Stimulated activated CD8-positive, alpha-beta memory T cell treated with anti-CD3 and anti-CD28 coated beads, Interleukin-2, amount 100 ng/mL, for 1 hour (primary cell): ENCODE measurements at regions not wholly inside any gene's neighbourhood (a gene's known extent, or its start where the extent isn't known, plus 50 kb on each side); places are given as distances from the start of the nearest gene placed in this dataset.

Experiments
- DNase-seq, 2 donors: peaks; one replicate each; pipeline ENCODE4 v3.0.0-alpha.2; 2020; ENCODE audit warnings: low read depth in 2 of 2

DNA sequence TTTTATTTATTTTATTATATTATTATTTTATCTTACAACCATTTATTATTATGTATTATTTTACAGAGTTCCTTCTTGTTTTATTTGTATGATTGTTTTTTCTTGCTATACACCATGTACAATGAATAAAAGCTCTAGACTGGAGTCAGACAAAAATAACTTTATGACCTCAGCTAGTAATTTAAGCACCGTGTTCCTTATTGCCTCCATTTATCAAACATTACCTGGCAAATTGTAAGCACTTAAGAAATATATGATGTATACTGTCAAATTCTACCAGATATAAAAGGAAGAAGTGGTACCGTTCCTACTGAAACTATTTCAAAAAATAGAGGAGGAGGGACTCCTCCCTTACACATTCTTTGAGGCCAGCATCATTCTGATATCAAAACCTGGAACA is 326.9 kb upstream of the NECTIN3 start:
- no peak for DNase-seq

DNA sequence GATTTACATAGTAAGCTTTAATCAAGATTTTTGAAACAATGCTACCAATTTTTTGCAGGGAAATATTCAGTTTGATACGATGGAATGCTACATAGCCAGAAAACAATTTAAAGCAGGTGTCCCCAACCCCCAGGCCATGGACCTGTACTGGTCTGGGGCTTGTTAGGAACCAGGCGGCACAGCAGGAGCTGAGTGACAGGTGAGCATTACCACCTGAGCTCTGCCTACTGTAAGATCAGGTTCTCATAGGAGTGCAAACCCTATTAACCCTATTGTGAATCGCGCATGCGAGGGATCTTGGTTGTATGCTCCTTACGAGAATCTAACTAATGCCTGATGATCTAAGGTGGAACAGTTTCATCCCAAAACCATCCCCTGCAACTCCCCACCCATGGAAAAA is 322.6 kb upstream of the NECTIN3 start:
- DNase-seq, result no peak

DNA sequence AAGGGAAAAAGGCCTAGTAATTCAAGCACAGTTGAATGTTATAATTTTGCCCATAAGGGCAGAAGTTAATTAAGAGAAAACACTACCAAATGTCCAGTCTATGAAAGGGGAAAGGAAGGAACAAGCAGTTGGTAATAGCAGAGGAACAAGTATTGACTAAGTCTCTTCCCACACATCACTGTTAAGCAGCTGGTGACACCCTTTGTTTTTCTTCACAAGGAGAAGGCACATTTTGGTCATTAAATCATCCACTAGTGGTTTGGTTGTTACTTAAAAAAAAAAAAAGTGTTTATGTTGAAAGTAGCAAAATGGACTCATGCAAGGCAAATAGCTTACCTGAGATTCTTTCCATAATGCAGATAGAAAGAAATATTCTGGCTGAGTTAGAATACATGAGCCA is 321.4 kb upstream of the NECTIN3 start:
- DNase-seq, result no peak

DNA sequence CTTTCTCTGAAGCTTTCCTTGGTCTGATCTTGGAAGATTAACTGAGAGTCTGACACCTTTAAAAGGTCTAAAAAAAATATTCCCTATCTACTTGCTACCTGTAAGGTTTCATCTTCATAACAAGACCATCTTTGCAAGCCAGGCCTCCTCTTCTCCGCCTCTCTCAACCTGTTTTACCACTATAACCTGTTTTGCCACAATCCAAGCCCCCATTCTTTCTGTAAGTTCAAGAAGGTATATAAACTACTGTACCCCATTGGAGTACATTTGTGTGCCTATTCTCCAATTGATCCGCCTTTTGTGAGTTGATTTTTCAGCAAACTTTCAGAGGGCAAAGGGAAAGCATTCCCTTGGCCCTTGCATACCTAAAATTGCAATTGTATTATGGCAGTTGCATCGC is 319.3 kb upstream of the NECTIN3 start:
- no peak for DNase-seq

- DNase-seq, result no peak
These were observed 318.1 kb upstream of the NECTIN3 start for GRCh38 chr3:110753516-110753915.

DNA sequence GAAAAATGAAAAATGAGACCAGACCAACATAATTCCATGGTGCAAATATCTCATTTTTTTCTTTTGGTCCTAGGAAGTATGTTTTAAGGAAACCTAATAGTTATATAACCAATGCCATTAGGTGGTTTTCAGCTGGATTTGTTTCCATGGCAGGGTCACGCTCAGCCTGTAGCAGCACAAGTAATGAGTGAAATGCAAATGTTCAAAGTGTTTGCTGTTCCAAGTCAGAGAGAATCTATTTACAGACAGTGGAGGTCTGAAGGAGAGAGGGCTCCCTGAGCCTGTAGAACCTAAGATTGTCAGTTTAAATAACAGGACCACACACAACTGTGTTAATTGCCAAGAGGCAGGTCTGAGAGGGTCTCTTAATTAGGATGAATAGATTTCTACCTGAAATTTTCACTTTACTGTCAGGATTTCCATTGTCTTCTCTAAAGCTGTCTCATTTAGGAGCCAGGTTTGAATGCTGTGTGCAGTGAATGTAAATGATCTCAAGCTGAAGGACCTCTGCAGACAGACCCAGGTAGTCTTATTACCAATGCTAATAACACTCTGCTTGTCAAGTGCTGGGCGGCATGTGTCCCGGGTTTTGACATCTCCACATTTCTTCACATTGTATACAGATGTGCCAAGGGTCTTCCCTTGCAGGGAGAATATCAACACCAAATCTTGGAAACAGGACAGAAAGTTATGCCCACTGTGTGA is 317.3 kb upstream of the NECTIN3 start:
- DNase-seq, result no peak

DNA sequence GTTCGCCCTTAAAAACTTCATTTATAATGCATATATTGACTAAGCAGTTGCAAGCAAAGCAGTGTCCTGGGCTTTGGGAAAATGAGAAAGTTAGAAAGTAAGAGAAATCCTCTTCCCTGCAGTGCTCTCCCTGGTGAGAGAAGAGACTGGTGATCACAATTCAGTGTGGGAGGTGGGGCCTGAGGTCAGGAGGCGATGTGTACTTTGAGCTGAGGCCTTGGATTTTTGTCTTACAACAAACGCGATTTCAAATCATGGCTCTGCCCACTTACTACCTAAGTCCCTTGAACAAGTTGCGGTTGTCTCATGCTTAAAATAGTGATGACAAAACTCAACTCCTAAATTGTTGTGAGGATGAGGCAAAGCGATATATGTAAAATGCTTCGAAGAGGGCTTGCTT is 316.3 kb upstream of the NECTIN3 start:
- no peak for DNase-seq

DNA sequence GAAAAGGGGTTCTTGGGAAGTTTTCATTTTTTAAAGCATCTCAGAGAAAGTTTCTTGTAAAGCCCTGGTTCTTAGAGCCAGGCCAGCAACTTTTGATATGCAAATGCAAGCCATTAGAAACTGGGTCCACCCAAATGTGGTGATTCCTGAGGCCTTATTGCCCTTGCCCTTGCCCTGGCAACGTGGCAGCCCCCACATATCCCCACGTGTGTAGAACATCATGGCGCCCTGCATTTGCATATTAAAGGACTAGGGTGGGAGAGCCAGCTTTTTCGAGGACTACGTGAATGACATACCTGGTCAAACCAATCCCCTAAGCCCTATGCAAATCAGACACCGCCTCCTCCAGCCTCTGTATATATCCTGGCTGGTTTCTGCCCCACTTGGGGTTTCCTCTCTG is 314.9 kb upstream of the NECTIN3 start:
- DNase-seq, result no peak

DNA sequence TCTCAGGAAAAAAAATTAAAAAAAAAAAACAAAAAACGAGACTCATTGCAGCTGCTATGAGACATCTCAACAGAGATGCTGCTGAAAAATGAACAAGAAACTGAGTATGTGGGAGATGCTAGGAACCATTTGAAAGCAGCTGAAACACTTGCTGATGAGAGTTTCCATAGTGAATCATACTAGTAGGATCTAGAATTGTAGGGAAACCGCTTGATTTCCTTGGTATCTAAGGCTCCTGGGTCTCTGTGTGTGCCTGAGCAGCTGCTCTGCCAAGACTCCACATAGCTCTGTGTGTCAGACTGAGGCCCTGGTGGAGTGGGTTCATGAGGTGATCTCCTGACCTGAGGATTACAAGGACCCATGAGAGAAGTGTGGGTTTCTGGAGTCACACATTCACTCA is 313.4 kb upstream of the NECTIN3 start:
- DNase-seq, result no peak

- DNase-seq, result no peak
These were observed 304.5 kb upstream of the NECTIN3 start for GRCh38 chr3:110767156-110767555.

- DNase-seq, result no peak
These were observed 303.8 kb upstream of the NECTIN3 start for GRCh38 chr3:110767838-110768237.

DNA sequence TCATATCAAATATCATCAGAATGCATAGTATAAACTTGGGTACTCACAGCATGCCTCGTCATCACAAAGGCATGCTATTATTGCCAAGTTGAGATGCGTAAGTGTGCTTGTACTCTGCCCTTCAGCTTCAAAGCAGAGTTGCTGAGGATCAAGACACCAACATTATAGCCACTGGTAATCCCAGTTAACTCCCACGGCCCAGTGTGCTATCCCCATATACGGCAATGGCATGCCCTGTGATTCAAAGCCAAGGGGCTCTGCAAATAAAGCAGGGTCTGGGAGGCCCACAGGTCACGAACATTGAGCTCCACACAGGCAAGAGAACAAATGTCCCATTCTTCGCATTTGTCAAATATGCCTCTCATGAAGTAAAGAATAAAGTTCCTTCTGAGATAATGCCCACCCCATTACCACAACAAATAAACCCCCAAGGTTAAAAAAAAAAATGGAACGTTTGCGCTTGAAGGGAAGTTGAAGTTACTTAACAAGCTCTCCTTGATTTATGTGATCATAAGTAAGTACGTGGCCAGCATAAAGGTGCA is 298.1 kb upstream of the NECTIN3 start:
- DNase-seq, result no peak

- DNase-seq, result no peak
These were observed 296.9 kb upstream of the NECTIN3 start for GRCh38 chr3:110774496-110775265.

- no peak for DNase-seq
These were observed 292.0 kb upstream of the NECTIN3 start for GRCh38 chr3:110779581-110779980.

DNA sequence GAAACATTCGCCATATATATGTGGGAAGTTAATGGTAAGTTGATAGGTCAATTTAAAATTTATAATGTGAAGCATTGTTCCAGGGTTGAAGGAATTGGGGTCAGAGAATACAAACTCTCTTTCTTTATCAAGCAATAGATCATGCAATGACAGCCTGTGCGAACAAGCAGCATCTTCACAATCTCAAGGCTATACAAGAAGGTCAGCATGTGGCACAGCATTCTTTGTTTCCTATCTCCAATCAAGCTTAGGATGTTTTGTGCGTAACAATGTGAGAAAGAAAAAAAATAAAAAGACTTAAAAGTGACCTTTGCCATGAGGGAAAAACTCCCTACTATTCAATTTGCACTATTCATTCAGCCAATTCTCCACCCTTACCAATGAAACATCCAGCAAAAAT is 288.1 kb upstream of the NECTIN3 start:
- DNase-seq, result no peak

DNA sequence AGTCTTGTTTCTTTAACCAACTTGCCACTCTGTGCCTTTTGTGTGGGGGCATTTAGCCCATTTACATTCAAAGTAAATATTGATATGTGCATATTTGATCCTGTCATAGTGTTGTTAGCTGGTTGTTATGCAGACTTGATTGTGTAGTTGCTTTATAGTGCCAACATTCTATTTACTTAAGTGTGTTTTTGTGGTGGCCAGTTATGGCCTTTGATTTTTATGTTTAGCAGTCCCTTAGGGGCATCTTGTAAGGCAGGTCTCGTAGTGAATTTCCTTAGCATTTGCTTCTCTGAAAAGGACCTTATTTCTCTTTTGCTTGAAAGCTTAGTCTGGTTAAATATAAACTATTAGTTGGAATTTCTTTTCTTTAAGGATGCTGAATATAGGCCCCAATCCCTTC is 282.8 kb upstream of the NECTIN3 start:
- DNase-seq, result no peak

DNA sequence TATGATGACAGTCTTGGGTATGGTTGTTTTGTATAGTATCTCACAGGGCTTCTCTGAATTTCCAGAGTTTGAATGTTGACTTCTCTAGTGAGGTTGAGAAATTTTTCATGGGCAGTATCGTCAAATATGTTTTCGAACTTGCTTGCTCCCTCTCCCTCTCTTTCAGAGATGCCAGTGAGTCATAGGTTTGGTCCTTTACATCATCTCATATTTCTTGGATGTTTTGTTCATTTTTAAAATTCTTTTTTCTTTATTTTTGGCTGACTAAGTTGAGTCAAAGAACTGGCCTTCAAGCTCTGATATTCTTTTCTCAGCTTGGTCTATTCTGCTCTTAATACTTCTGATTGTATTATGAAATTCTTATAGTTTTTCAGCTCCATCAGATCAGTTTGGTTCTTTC is 282.3 kb upstream of the NECTIN3 start:
- no peak for DNase-seq

GRCh38 chr3:110790631-110791030 is 281.0 kb upstream of the NECTIN3 start:
- DNase-seq, result no peak

DNA sequence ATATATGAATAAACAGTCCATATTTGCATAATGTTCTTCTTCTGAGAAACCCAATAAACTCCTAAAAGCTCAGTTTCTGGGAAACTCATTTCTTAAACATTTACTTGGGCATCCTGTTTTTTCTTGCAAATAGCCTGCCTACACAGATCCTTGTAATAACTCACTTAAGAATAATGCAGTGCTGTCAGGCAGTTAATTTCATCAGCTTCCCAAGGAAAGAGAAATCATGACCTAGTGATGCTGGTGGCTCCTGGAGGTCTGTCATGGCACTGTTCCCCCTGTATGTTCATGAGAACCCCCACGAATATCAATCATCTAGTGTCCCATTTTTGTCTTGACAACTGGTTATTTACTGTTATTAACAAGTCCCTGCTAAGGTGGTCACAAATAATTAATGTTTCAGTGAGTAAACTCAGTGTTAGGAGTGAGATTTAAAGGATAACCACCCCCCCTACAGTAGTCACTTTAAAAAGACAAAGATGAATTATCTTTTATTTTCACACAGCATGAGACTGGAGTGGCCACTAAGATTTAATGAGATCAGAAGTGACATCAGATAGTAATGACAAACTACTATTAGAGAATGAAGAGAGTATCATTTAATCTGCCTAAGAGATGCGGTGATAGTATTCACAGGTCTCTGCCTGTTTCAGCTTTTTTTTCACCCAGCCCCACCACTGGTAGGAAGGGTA is 279.5 kb upstream of the NECTIN3 start:
- no peak for DNase-seq

DNA sequence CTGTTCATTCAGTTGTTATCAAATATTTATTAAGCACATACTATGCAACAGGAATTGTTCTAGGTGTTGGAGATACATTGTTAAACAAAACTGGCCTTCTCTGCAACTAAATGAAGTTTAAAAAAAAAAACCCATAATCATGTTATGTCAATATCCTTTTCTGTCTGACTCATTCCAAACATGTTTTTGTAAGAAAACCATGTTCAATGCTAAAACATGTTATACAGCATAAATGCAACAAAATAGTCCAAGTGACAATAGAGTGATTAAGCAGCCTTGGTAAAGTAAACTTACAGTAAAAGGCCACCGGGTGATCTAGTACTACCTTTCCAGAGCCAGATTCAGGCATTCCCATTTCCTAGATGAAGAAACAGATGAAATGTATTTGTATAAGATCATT is 278.0 kb upstream of the NECTIN3 start:
- no peak for DNase-seq

DNA sequence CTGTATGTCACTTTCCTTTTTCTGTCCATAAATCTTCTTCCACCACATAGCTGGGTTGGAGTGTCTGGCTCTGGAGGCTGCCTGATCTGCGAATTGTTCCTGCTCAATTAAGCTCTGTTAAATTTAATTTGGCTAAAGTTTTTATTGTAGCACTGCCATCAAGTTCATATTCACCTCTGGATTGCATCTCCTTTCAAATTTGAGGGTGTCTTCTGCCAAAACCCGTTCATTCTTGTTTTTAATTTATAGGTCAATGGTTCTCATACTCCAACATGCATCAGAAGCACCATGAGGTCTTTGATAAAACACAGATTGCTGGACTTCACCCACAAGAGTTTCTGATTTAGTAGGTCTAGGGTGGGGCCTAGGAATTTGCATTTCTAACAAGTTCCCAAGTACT is 276.5 kb upstream of the NECTIN3 start:
- no peak for DNase-seq

GRCh38 chr3:110799271-110799670 is 272.3 kb upstream of the NECTIN3 start:
- no peak for DNase-seq

DNA sequence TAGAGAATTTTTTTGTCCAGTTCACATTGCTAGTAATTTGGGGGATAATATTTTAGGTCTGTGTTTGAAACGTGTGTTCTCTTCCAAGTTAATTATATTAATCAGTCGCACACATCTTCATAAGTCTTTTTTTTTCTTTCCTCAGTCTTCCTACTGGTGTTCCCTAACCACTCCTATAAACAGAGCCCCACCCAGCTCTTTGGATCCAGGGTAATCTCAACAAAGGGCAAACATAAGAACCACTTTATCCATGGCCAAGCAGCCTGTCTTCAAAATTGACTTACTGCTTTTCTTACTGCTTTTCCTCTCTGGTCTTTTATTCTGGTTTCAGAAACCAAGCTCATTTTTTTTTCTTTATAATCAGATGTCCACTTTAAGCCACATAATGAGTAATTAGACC is 266.8 kb upstream of the NECTIN3 start:
- no peak for DNase-seq
